HEK293 (cell line): ENCODE measurements at regions not wholly inside any gene's neighbourhood (a gene's known extent, or its start where the extent isn't known, plus 50 kb on each side); places are given as distances from the start of the nearest gene placed in this dataset.

Source experiments
- CTCF ChIA-PET: fragments of 350-600 bp; formaldehyde crosslinking; extraction: SDS; loops from one replicate; lab custom pipeline; 2021; ENCODE audit warnings: antibody characterized with exemption; lab: Yijun Ruan, JAX
- POLR2A ChIA-PET: fragments of 300-600 bp; formaldehyde crosslinking; extraction: SDS; loops from one replicate; lab custom pipeline; 2020; ENCODE audit warnings: antibody characterized with exemption, inconsistent platforms; lab: Yijun Ruan, JAX
- H3K27ac ChIP-seq: fragments of 200-500 bp; sonication (Bioruptor generic); 2 replicates; pipeline ENCODE4 v1.5.1; 2014; ENCODE audit warnings: low read depth, low read length, control low read depth, inconsistent platforms; ENCODE audit errors: extremely low read depth
- H3K36me3 ChIP-seq, 2 experiments: fragments of 200-500 bp in 1 of 2; sonication (Bioruptor generic) in 1 of 2; 1 replicate in 1 of 2; 2 replicates in 1 of 2; pipeline ENCODE4 v1.5.1; 2014 to 2017; ENCODE audit warnings: inconsistent platforms in 2 of 2, low read length in 2 of 2; ENCODE audit not compliant: control insufficient read depth in 2 of 2, insufficient read depth in 1 of 2
- H3K4me1 ChIP-seq: fragments of 200-500 bp; sonication (Bioruptor generic); 2 replicates; pipeline ENCODE4 v1.5.1; 2014; ENCODE audit warnings: mild to moderate bottlenecking, low read length, inconsistent platforms; ENCODE audit not compliant: control insufficient read depth, insufficient read depth
- H3K4me3 ChIP-seq: 2 replicates; pipeline ENCODE4 v1.5.1; 2011; ENCODE audit warnings: low read depth, mild to moderate bottlenecking, control low read depth, low read length, moderate library complexity
- H3K9me3 ChIP-seq: fragments of 200-500 bp; sonication (Bioruptor generic); 2 replicates; pipeline ENCODE4 v1.5.1; 2014; ENCODE audit warnings: low read depth, low read length, inconsistent platforms; ENCODE audit not compliant: control insufficient read depth, insufficient read depth
- BCL11A ChIP-seq: fragments of 450-650 bp; formaldehyde crosslinking; IDR thresholded peaks from 2 replicates; pipeline ENCODE4 v1.5.1; 2016; ENCODE audit warnings: low read depth, missing biosample characterization, missing genetic modification characterization
- GFI1B ChIP-seq: fragments of 450-650 bp; formaldehyde crosslinking; IDR thresholded peaks from 2 replicates; pipeline ENCODE4 v1.5.1; 2016; ENCODE audit warnings: missing biosample characterization, missing genetic modification characterization
- HOXA7 ChIP-seq: sonication (generic); formaldehyde crosslinking; IDR thresholded peaks from 2 replicates; pipeline ENCODE4 v1.8.1; 2022; ENCODE audit warnings: missing genetic modification reagents, borderline replicate concordance
- HOXC10 ChIP-seq: sonication (generic); formaldehyde crosslinking; IDR thresholded peaks from 2 replicates; pipeline ENCODE4 v1.8.1; 2023; ENCODE audit warnings: mild to moderate bottlenecking, missing genetic modification reagents
- IKZF3 ChIP-seq: fragments of 450-650 bp; IDR thresholded peaks from 2 replicates; pipeline ENCODE4 v1.5.0; 2018; ENCODE audit warnings: missing biosample characterization, mild to moderate bottlenecking, missing genetic modification characterization, moderate library complexity
- INSM2 ChIP-seq: fragments of 450-650 bp; formaldehyde crosslinking; IDR thresholded peaks from 2 replicates; pipeline ENCODE4 v1.5.1; 2016; ENCODE audit warnings: missing biosample characterization, missing genetic modification characterization
- KLF8 ChIP-seq: fragments of 450-650 bp; formaldehyde crosslinking; IDR thresholded peaks from 2 replicates; pipeline ENCODE4 v1.5.1; 2016; ENCODE audit warnings: missing biosample characterization, missing genetic modification characterization
- OVOL3 ChIP-seq: fragments of 450-650 bp; formaldehyde crosslinking; IDR thresholded peaks from 2 replicates; pipeline ENCODE4 v1.5.1; 2016; ENCODE audit warnings: missing biosample characterization, missing genetic modification characterization
- RBAK ChIP-seq: fragments of 450-650 bp; formaldehyde crosslinking; IDR thresholded peaks from 2 replicates; pipeline ENCODE4 v1.5.1; 2016; ENCODE audit warnings: missing biosample characterization, missing genetic modification characterization
- SCRT2 ChIP-seq: fragments of 450-650 bp; formaldehyde crosslinking; IDR thresholded peaks from 2 replicates; pipeline ENCODE4 v1.5.1; 2016; ENCODE audit warnings: missing biosample characterization, missing genetic modification characterization
- YY2 ChIP-seq: fragments of 450-650 bp; formaldehyde crosslinking; IDR thresholded peaks from 2 replicates; pipeline ENCODE4 v1.5.1; 2016; ENCODE audit warnings: missing biosample characterization, missing genetic modification characterization
- ZBTB8A ChIP-seq: fragments of 450-650 bp; formaldehyde crosslinking; IDR thresholded peaks from 2 replicates; pipeline ENCODE4 v1.5.1; 2016; ENCODE audit warnings: missing biosample characterization, missing genetic modification characterization
- ZFP41 ChIP-seq: fragments of 450-650 bp; formaldehyde crosslinking; IDR thresholded peaks from 2 replicates; pipeline ENCODE4 v1.5.1; 2016; ENCODE audit warnings: missing biosample characterization, missing genetic modification characterization, borderline replicate concordance
- ZNF114 ChIP-seq: fragments of 450-650 bp; formaldehyde crosslinking; IDR thresholded peaks from 2 replicates; pipeline ENCODE4 v1.5.0; 2017; ENCODE audit warnings: missing biosample characterization, missing genetic modification characterization
- ZNF121 ChIP-seq: fragments of 450-650 bp; formaldehyde crosslinking; IDR thresholded peaks from 2 replicates; pipeline ENCODE4 v1.5.1; 2016; ENCODE audit warnings: missing biosample characterization, missing genetic modification characterization
- ZNF140 ChIP-seq: fragments of 450-650 bp; formaldehyde crosslinking; IDR thresholded peaks from 2 replicates; pipeline ENCODE4 v1.5.1; 2016; ENCODE audit warnings: missing biosample characterization, missing genetic modification characterization
- ZNF211 ChIP-seq: fragments of 450-650 bp; formaldehyde crosslinking; IDR thresholded peaks from 2 replicates; pipeline ENCODE4 v1.5.1; 2016; ENCODE audit warnings: low read depth, missing biosample characterization, missing genetic modification characterization
- ZNF214 ChIP-seq: fragments of 450-650 bp; formaldehyde crosslinking; IDR thresholded peaks from 2 replicates; pipeline ENCODE4 v1.5.1; 2017; ENCODE audit warnings: missing biosample characterization, mild to moderate bottlenecking, missing genetic modification characterization, borderline replicate concordance
- ZNF354C ChIP-seq: fragments of 450-650 bp; formaldehyde crosslinking; IDR thresholded peaks from 2 replicates; pipeline ENCODE4 v1.5.1; 2016; ENCODE audit warnings: missing biosample characterization, missing genetic modification characterization, low read depth, borderline replicate concordance
- ZNF423 ChIP-seq: fragments of 450-650 bp; formaldehyde crosslinking; IDR thresholded peaks from 2 replicates; pipeline ENCODE4 v1.5.1; 2016; ENCODE audit warnings: missing biosample characterization, missing genetic modification characterization
- ZNF473 ChIP-seq: fragments of 450-650 bp; formaldehyde crosslinking; IDR thresholded peaks from 2 replicates; pipeline ENCODE4 v1.5.1; 2017; ENCODE audit warnings: missing biosample characterization, missing genetic modification characterization
- ZNF48 ChIP-seq: fragments of 450-650 bp; formaldehyde crosslinking; IDR thresholded peaks from 2 replicates; pipeline ENCODE4 v1.5.1; 2016; ENCODE audit warnings: missing biosample characterization, missing genetic modification characterization
- ZNF514 ChIP-seq: fragments of 450-650 bp; formaldehyde crosslinking; IDR thresholded peaks from 2 replicates; pipeline ENCODE4 v1.5.1; 2016; ENCODE audit warnings: missing biosample characterization, missing genetic modification characterization
- ZNF600 ChIP-seq: fragments of 450-650 bp; formaldehyde crosslinking; IDR thresholded peaks from 2 replicates; pipeline ENCODE4 v1.5.1; 2016; ENCODE audit warnings: missing biosample characterization, missing genetic modification characterization
- ZNF654 ChIP-seq: fragments of 450-650 bp; formaldehyde crosslinking; IDR thresholded peaks from 2 replicates; pipeline ENCODE4 v1.5.1; 2016; ENCODE audit warnings: low read depth, missing biosample characterization, missing genetic modification characterization
- ZNF660 ChIP-seq: fragments of 450-650 bp; IDR thresholded peaks from 2 replicates; pipeline ENCODE4 v1.5.1; 2018; ENCODE audit warnings: missing biosample characterization, mild to moderate bottlenecking, missing genetic modification characterization
- ZNF670 ChIP-seq: fragments of 450-650 bp; formaldehyde crosslinking; IDR thresholded peaks from 2 replicates; pipeline ENCODE4 v1.5.1; 2016; ENCODE audit warnings: missing biosample characterization, missing genetic modification characterization, low read depth
- ZNF768 ChIP-seq: fragments of 450-650 bp; formaldehyde crosslinking; IDR thresholded peaks from 2 replicates; pipeline ENCODE4 v1.5.1; 2018; ENCODE audit warnings: missing biosample characterization, mild to moderate bottlenecking, missing genetic modification characterization
- ZNF792 ChIP-seq: fragments of 450-650 bp; formaldehyde crosslinking; IDR thresholded peaks from 2 replicates; pipeline ENCODE4 v1.5.1; 2016; ENCODE audit warnings: missing biosample characterization, missing genetic modification characterization
- ZSCAN18 ChIP-seq: fragments of 450-650 bp; formaldehyde crosslinking; IDR thresholded peaks from 2 replicates; pipeline ENCODE4 v1.5.1; 2016; ENCODE audit warnings: missing biosample characterization, missing genetic modification characterization
- ZXDB ChIP-seq: fragments of 450-650 bp; formaldehyde crosslinking; IDR thresholded peaks from 2 replicates; pipeline ENCODE4 v1.5.1; 2016; ENCODE audit warnings: missing biosample characterization, missing genetic modification characterization
- TF ChIP-seq, protein P1 (sequence below): fragments of 450-650 bp; formaldehyde crosslinking; IDR thresholded peaks from 2 replicates; pipeline ENCODE4 v1.5.1; 2017; ENCODE audit warnings: missing biosample characterization, missing genetic modification characterization
- TF ChIP-seq, protein P2 (sequence below): fragments of 450-650 bp; formaldehyde crosslinking; IDR thresholded peaks from 2 replicates; pipeline ENCODE4 v1.5.1; 2017; ENCODE audit warnings: missing biosample characterization, mild to moderate bottlenecking, missing genetic modification characterization, moderate library complexity

- Histone ChIP-seq H3K27ac (no peak overlapping the region), H3K9me3 (no peaks in the 10 kb centered on the region), H3K4me1 (no peaks in the 10 kb centered on the region), H3K4me3 (no peak overlapping the region), H3K36me3 (no peaks in the 10 kb centered on the region)
- ChIA-PET POLR2A (no interaction called here), CTCF (interaction anchor here (0.7 kb wide), 3 partner anchors 141 to 1909 kb away, joined by 3 read pairs; no protein-coding TSS in a partner anchor)
- TF ChIP-seq ZNF670 (no peak), SCRT2 (tag by site-specific recombination) (no peak), ZNF473 (tag by site-specific recombination) (no peak), IKZF3 (tag by site-specific recombination) (no peak), ZNF654 (no peak), GFI1B (tag by site-specific recombination) (no peak), KLF8 (tag by site-specific recombination) (no peak), ZNF423 (no peak), HOXC10 (CRISPR knock-in tag) (no peak), ZSCAN18 (tag by site-specific recombination) (no peak), ZNF121 (no peak), ZNF114 (tag by site-specific recombination) (no peak), ZBTB8A (tag by site-specific recombination) (no peak), ZNF354C (tag by site-specific recombination) (no peak), ZNF48 (tag by site-specific recombination) (no peak), ZNF768 (tag by site-specific recombination) (no peak), RBAK (no peak), YY2 (tag by site-specific recombination) (no peak), HOXA7 (CRISPR knock-in tag) (no peak)
- TF ChIP-seq, protein P1, sequence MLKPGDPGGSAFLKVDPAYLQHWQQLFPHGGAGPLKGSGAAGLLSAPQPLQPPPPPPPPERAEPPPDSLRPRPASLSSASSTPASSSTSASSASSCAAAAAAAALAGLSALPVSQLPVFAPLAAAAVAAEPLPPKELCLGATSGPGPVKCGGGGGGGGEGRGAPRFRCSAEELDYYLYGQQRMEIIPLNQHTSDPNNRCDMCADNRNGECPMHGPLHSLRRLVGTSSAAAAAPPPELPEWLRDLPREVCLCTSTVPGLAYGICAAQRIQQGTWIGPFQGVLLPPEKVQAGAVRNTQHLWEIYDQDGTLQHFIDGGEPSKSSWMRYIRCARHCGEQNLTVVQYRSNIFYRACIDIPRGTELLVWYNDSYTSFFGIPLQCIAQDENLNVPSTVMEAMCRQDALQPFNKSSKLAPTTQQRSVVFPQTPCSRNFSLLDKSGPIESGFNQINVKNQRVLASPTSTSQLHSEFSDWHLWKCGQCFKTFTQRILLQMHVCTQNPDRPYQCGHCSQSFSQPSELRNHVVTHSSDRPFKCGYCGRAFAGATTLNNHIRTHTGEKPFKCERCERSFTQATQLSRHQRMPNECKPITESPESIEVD (tag by site-specific recombination), result no peak
Measured at GRCh38 chr4:35147761-35148160, 1096.6 kb downstream of the ARAP2 start.

GRCh38 chr4:35151816-35152572 is 1092.3 kb downstream of the ARAP2 start:
- CTCF ChIA-PET, result interaction anchor here (0.5 kb wide), 1 partner anchor 300 kb away, joined by 3 read pairs; no protein-coding TSS in a partner anchor
- TF ChIP-seq, protein P2, sequence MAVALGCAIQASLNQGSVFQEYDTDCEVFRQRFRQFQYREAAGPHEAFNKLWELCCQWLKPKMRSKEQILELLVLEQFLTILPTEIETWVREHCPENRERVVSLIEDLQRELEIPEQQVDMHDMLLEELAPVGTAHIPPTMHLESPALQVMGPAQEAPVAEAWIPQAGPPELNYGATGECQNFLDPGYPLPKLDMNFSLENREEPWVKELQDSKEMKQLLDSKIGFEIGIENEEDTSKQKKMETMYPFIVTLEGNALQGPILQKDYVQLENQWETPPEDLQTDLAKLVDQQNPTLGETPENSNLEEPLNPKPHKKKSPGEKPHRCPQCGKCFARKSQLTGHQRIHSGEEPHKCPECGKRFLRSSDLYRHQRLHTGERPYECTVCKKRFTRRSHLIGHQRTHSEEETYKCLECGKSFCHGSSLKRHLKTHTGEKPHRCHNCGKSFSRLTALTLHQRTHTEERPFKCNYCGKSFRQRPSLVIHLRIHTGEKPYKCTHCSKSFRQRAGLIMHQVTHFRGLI (tag by site-specific recombination), result no peak
- TF ChIP-seq ZNF514 (tag by site-specific recombination) (no peak), ZNF600 (tag by site-specific recombination) (no peak), ZNF140 (tag by site-specific recombination) (no peak), INSM2 (tag by site-specific recombination) (no peak), ZFP41 (tag by site-specific recombination) (no peak), ZNF211 (no peak), ZNF121 (no peak), ZNF214 (tag by site-specific recombination) (no peak), ZNF792 (tag by site-specific recombination) (no peak), ZNF660 (tag by site-specific recombination) (no peak), ZXDB (no peak), OVOL3 (tag by site-specific recombination) (no peak), BCL11A (tag by site-specific recombination) (no peak)

More at GRCh38 chr4:35151816-35152572, 1092.3 kb downstream of the ARAP2 start:
- H3K9me3 ChIP-seq, result no peaks in the 10 kb centered on the region
- H3K27ac ChIP-seq, result no peak overlapping the region
- H3K4me3 ChIP-seq, result no peak overlapping the region
- POLR2A ChIA-PET, result no interaction called here
- no peaks in the 10 kb centered on the region for H3K4me1 ChIP-seq
- H3K36me3 ChIP-seq, result no peaks in the 10 kb centered on the region
